Type B pancreatic cell (in vitro differentiated cells): ENCODE measurements at regions not wholly inside any gene's neighbourhood (a gene's known extent, or its start where the extent isn't known, plus 50 kb on each side); places are given as distances from the start of the nearest gene placed in this dataset.

Experiments used
- DNase-seq: peaks from one replicate; pipeline ENCODE4 v3.0.0; 2021; ENCODE audit warnings: mixed read lengths; ENCODE audit not compliant: unreplicated experiment; ENCODE audit errors: extremely low spot score
- H3K27ac Mint-ChIP-seq: 2 replicates; pipeline ENCODE4 v1.8.0; 2021; ENCODE audit warnings: mild to moderate bottlenecking, mixed read lengths
- H3K27me3 Mint-ChIP-seq: 2 replicates; pipeline ENCODE4 v1.8.0; 2021; ENCODE audit warnings: mixed read lengths
- H3K36me3 Mint-ChIP-seq: 2 replicates; pipeline ENCODE4 v1.8.0; 2021; ENCODE audit warnings: mixed read lengths
- H3K4me1 Mint-ChIP-seq: one replicate; pipeline ENCODE4 v1.8.0; 2021; ENCODE audit warnings: mixed read lengths; ENCODE audit not compliant: unreplicated experiment
- H3K4me3 Mint-ChIP-seq: 2 replicates; pipeline ENCODE4 v1.8.0; 2021; ENCODE audit warnings: mild to moderate bottlenecking, mixed read lengths
- H3K9me3 Mint-ChIP-seq: 2 replicates; pipeline ENCODE4 v1.8.0; 2021; ENCODE audit warnings: mixed read lengths
- CTCF ChIP-seq: fragments of 200-600 bp; sonication (generic); conservative IDR thresholded peaks from 2 replicates; pipeline ENCODE4 v1.5.0; 2021; ENCODE audit warnings: antibody characterized with exemption, mild to moderate bottlenecking

DNA sequence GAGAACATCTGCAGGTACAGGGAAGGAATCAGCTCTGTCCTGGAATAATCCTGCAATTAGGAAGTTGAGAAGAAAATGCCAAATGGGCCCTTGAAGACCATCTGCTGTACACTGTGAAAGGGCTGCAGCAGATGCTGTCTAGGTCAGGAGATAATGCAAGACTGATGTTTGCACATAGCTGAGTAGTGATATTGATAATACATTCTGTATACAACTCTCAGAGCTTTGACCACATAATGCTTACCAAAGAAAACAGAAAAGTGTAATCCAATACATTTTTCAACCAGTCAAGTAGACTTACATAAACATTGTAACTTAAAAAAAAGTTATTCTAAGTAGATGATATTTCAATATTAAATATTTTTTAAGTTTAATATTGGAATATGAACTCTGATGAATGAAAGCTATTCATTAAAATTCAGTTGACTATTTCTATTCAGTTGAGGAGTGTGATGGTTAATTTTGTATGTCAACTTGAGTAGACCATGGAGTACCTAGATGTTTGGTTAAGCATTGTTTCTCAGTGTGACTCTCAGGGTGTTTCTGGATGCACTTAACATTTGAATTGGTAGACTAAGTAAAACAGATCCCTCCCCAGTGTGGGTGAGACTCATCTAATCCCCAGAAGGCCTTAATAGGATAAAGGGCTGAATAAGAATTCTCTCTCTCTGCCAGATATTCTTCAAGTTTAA lies 380.1 kb upstream of the PRR16 start:
- Mint-ChIP-seq H3K4me3 (no peak overlapping the region), H3K36me3 (no peaks in the 10 kb centered on the region)

GRCh38 chr5:120084543-120084870 lies 379.6 kb upstream of the PRR16 start:
- no peaks in the 10 kb centered on the region for H3K9me3 Mint-ChIP-seq
- H3K36me3 Mint-ChIP-seq: no peaks in the 10 kb centered on the region
- H3K27me3 Mint-ChIP-seq: no peaks in the 10 kb centered on the region
- H3K4me3 Mint-ChIP-seq: no peak overlapping the region
- H3K4me1 Mint-ChIP-seq: no peaks in the 10 kb centered on the region
- DNase-seq: no peak
- no peak for TF ChIP-seq CTCF
- H3K27ac Mint-ChIP-seq: no peak overlapping the region

More for the DNA sequence above, 380.1 kb upstream of the PRR16 start:
- H3K27me3 Mint-ChIP-seq: no peaks in the 10 kb centered on the region
- H3K9me3 Mint-ChIP-seq: no peaks in the 10 kb centered on the region
- H3K4me1 Mint-ChIP-seq: no peaks in the 10 kb centered on the region
- no peak overlapping the region for H3K27ac Mint-ChIP-seq
- TF ChIP-seq CTCF: no peak
- no peak for DNase-seq

- Mint-ChIP-seq H3K9me3 (no peaks in the 10 kb centered on the region), H3K27ac (no peak overlapping the region), H3K27me3 (no peaks in the 10 kb centered on the region), H3K4me3 (no peak overlapping the region), H3K36me3 (no peaks in the 10 kb centered on the region), H3K4me1 (no peaks in the 10 kb centered on the region)
- DNase-seq: no peak
- no peak for TF ChIP-seq CTCF
Observed at GRCh38 chr5:120086081-120086480, 378.0 kb upstream of the PRR16 start.

GRCh38 chr5:120088412-120088811 lies 375.7 kb upstream of the PRR16 start:
- DNase-seq: no peak
- TF ChIP-seq CTCF: no peak
- H3K36me3 Mint-ChIP-seq: no peaks in the 10 kb centered on the region
- H3K4me1 Mint-ChIP-seq: no peaks in the 10 kb centered on the region
- no peak overlapping the region for H3K27ac Mint-ChIP-seq
- H3K9me3 Mint-ChIP-seq: no peaks in the 10 kb centered on the region
- H3K4me3 Mint-ChIP-seq: no peak overlapping the region
- no peaks in the 10 kb centered on the region for H3K27me3 Mint-ChIP-seq

DNA sequence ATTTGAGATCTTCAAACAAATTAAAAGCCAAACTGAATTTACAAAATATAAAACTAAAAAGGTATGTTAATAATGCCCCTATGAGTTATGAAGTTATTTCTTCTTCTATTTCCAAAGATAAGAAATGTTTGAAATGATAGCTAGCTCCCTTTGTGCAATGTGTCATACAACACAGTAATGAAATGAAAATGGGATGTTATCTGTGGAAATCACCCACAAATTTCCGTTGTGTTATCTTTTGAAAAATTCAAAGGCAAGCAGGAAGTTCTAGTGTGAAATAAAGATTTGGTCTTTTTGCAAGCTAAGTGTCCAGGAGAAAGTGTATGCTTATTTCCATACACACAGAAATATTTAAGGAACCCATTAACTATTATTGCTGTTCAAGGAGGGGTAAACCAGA lies 375.3 kb upstream of the PRR16 start:
- DNase-seq: no peak
- Mint-ChIP-seq H3K9me3 (no peaks in the 10 kb centered on the region), H3K4me1 (no peaks in the 10 kb centered on the region), H3K36me3 (no peaks in the 10 kb centered on the region), H3K4me3 (no peak overlapping the region), H3K27me3 (no peaks in the 10 kb centered on the region), H3K27ac (no peak overlapping the region)
- no peak for TF ChIP-seq CTCF
